ENCODE measurements at regions not wholly inside any gene's neighbourhood (a gene's known extent, or its start where the extent isn't known, plus 50 kb on each side); places are given as distances from the start of the nearest gene placed in this dataset.
"Not testable (repeated sequence)": the region's sequence is repeated elsewhere in the genome, so short reads cannot be mapped to it uniquely, and the experiment has no call there.

GRCh38 chr5:57937501-57938173, 455.0 kb upstream of the ACTBL2 start:
- WGBS, result 86% methylated on average over 4 of the region's 4 CpGs
- H3K4me3 ChIP-seq (ENCODE audit: low read depth, low read length), result no peak overlapping the region
- DNase-seq (ENCODE audit: extremely low spot score), result no peak
- H3K36me3 ChIP-seq (ENCODE audit: insufficient read depth), result no peaks in the 10 kb centered on the region
- H3K27ac ChIP-seq (ENCODE audit: low read depth), result no peak overlapping the region
- H3K4me1 ChIP-seq (ENCODE audit: insufficient read depth), result no peaks in the 10 kb centered on the region

GRCh38 chr5:57937025-57937424, 454.4 kb upstream of the ACTBL2 start:
- no peak overlapping the region for H3K27ac ChIP-seq (ENCODE audit: low read depth)
- H3K4me1 ChIP-seq (ENCODE audit: insufficient read depth), result no peaks in the 10 kb centered on the region
- no peak for DNase-seq (ENCODE audit: extremely low spot score)
- WGBS, result 61% methylated on average over 3 of the region's 3 CpGs
- no peak overlapping the region for H3K4me3 ChIP-seq (ENCODE audit: low read depth, low read length)
- no peaks in the 10 kb centered on the region for H3K36me3 ChIP-seq (ENCODE audit: insufficient read depth)

GRCh38 chr5:57932761-57933160, 450.1 kb upstream of the ACTBL2 start:
- Histone ChIP-seq H3K27ac (ENCODE audit: low read depth) (no peak overlapping the region), H3K4me3 (ENCODE audit: low read depth, low read length) (no peak overlapping the region), H3K4me1 (ENCODE audit: insufficient read depth) (no peaks in the 10 kb centered on the region), H3K36me3 (ENCODE audit: insufficient read depth) (no peaks in the 10 kb centered on the region)
- WGBS, result 49% methylated on average over 3 of the region's 3 CpGs
- DNase-seq (ENCODE audit: extremely low spot score), result no peak

- Histone ChIP-seq H3K27ac (ENCODE audit: low read depth) (no peak overlapping the region), H3K36me3 (ENCODE audit: insufficient read depth) (no peaks in the 10 kb centered on the region), H3K4me3 (ENCODE audit: low read depth, low read length) (no peak overlapping the region), H3K4me1 (ENCODE audit: insufficient read depth) (no peaks in the 10 kb centered on the region)
- 90% methylated on average over 1 of the region's 1 CpG for WGBS
- DNase-seq (ENCODE audit: extremely low spot score), result no peak
Observed at GRCh38 chr5:57931807-57932206, 449.2 kb upstream of the ACTBL2 start.

- H3K4me1 ChIP-seq (ENCODE audit: insufficient read depth), result no peaks in the 10 kb centered on the region
- DNase-seq (ENCODE audit: extremely low spot score), result no peak
- no peak overlapping the region for H3K27ac ChIP-seq (ENCODE audit: low read depth)
- H3K36me3 ChIP-seq (ENCODE audit: insufficient read depth), result no peaks in the 10 kb centered on the region
- H3K4me3 ChIP-seq (ENCODE audit: low read depth, low read length), result no peak overlapping the region
Observed at GRCh38 chr5:57931352-57931751, 448.7 kb upstream of the ACTBL2 start.

GRCh38 chr5:57929271-57929670, 446.7 kb upstream of the ACTBL2 start:
- H3K4me1 ChIP-seq (ENCODE audit: insufficient read depth), result no peaks in the 10 kb centered on the region
- H3K36me3 ChIP-seq (ENCODE audit: insufficient read depth), result no peaks in the 10 kb centered on the region
- DNase-seq (ENCODE audit: extremely low spot score), result peak; percentile 23
- no peak overlapping the region for H3K4me3 ChIP-seq (ENCODE audit: low read depth, low read length)
- no peak overlapping the region for H3K27ac ChIP-seq (ENCODE audit: low read depth)
- WGBS, result 55% methylated on average over 5 of the region's 5 CpGs

GRCh38 chr5:57923094-57923493, 440.5 kb upstream of the ACTBL2 start:
- H3K4me3 ChIP-seq (ENCODE audit: low read depth, low read length); H3K36me3 ChIP-seq (ENCODE audit: insufficient read depth); H3K4me1 ChIP-seq (ENCODE audit: insufficient read depth); H3K27ac ChIP-seq (ENCODE audit: low read depth); DNase-seq (ENCODE audit: extremely low spot score): not testable (repeated sequence)
- WGBS, result 86% methylated on average over 6 of the region's 6 CpGs

GRCh38 chr5:57917004-57917403, 434.4 kb upstream of the ACTBL2 start:
- no peak overlapping the region for H3K4me3 ChIP-seq (ENCODE audit: low read depth, low read length)
- 49% methylated on average over 2 of the region's 2 CpGs for WGBS
- no peaks in the 10 kb centered on the region for H3K36me3 ChIP-seq (ENCODE audit: insufficient read depth)
- DNase-seq (ENCODE audit: extremely low spot score), result no peak
- H3K27ac ChIP-seq (ENCODE audit: low read depth), result no peak overlapping the region
- H3K4me1 ChIP-seq (ENCODE audit: insufficient read depth), result no peaks in the 10 kb centered on the region

- DNase-seq (ENCODE audit: extremely low spot score), result no peak
- H3K4me1 ChIP-seq (ENCODE audit: insufficient read depth), result no peaks in the 10 kb centered on the region
- no peaks in the 10 kb centered on the region for H3K36me3 ChIP-seq (ENCODE audit: insufficient read depth)
- H3K27ac ChIP-seq (ENCODE audit: low read depth), result no peak overlapping the region
- no peak overlapping the region for H3K4me3 ChIP-seq (ENCODE audit: low read depth, low read length)
- WGBS, result 52% methylated on average over 3 of the region's 3 CpGs
Observed at GRCh38 chr5:57915536-57915935, 432.9 kb upstream of the ACTBL2 start.

GRCh38 chr5:57911438-57911837, 428.8 kb upstream of the ACTBL2 start:
- no peaks in the 10 kb centered on the region for H3K36me3 ChIP-seq (ENCODE audit: insufficient read depth)
- DNase-seq (ENCODE audit: extremely low spot score), result no peak
- H3K4me3 ChIP-seq (ENCODE audit: low read depth, low read length), result no peak overlapping the region
- H3K27ac ChIP-seq (ENCODE audit: low read depth), result no peak overlapping the region
- WGBS, result 77% methylated on average over 2 of the region's 2 CpGs
- H3K4me1 ChIP-seq (ENCODE audit: insufficient read depth), result no peaks in the 10 kb centered on the region

GRCh38 chr5:57906671-57907070, 424.1 kb upstream of the ACTBL2 start:
- Histone ChIP-seq H3K4me3 (ENCODE audit: low read depth, low read length) (no peak overlapping the region), H3K4me1 (ENCODE audit: insufficient read depth) (no peaks in the 10 kb centered on the region), H3K36me3 (ENCODE audit: insufficient read depth) (no peaks in the 10 kb centered on the region), H3K27ac (ENCODE audit: low read depth) (no peak overlapping the region)
- WGBS, result 91% methylated on average over 6 of the region's 6 CpGs
- no peak for DNase-seq (ENCODE audit: extremely low spot score)

- no peak for DNase-seq (ENCODE audit: extremely low spot score)
- H3K4me1 ChIP-seq (ENCODE audit: insufficient read depth), result no peaks in the 10 kb centered on the region
- no peak overlapping the region for H3K27ac ChIP-seq (ENCODE audit: low read depth)
- no peak overlapping the region for H3K4me3 ChIP-seq (ENCODE audit: low read depth, low read length)
- H3K36me3 ChIP-seq (ENCODE audit: insufficient read depth), result no peaks in the 10 kb centered on the region
Observed at GRCh38 chr5:57903458-57903857, 420.8 kb upstream of the ACTBL2 start.

GRCh38 chr5:57902095-57902494, 419.5 kb upstream of the ACTBL2 start:
- Histone ChIP-seq H3K27ac (ENCODE audit: low read depth) (no peak overlapping the region), H3K36me3 (ENCODE audit: insufficient read depth) (no peaks in the 10 kb centered on the region), H3K4me3 (ENCODE audit: low read depth, low read length) (no peak overlapping the region), H3K4me1 (ENCODE audit: insufficient read depth) (no peaks in the 10 kb centered on the region)
- DNase-seq (ENCODE audit: extremely low spot score), result no peak
- 42% methylated on average over 2 of the region's 2 CpGs for WGBS

GRCh38 chr5:57900381-57900944, 417.9 kb upstream of the ACTBL2 start:
- WGBS, result 48% methylated on average over 4 of the region's 4 CpGs

GRCh38 chr5:57896576-57896975, 414.0 kb upstream of the ACTBL2 start:
- H3K4me3 ChIP-seq (ENCODE audit: low read depth, low read length), result no peak overlapping the region
- no peaks in the 10 kb centered on the region for H3K4me1 ChIP-seq (ENCODE audit: insufficient read depth)
- H3K27ac ChIP-seq (ENCODE audit: low read depth), result no peak overlapping the region
- no peaks in the 10 kb centered on the region for H3K36me3 ChIP-seq (ENCODE audit: insufficient read depth)
- DNase-seq (ENCODE audit: extremely low spot score), result no peak

More at GRCh38 chr5:57900381-57900944, 417.9 kb upstream of the ACTBL2 start:
- Histone ChIP-seq H3K36me3 (ENCODE audit: insufficient read depth) (no peaks in the 10 kb centered on the region), H3K27ac (ENCODE audit: low read depth) (no peak overlapping the region), H3K4me1 (ENCODE audit: insufficient read depth) (no peaks in the 10 kb centered on the region), H3K4me3 (ENCODE audit: low read depth, low read length) (no peak overlapping the region)
- DNase-seq (ENCODE audit: extremely low spot score), result no peak

All from urinary bladder (tissue), 3 donors.